Ovary (tissue), 7 donors: ENCODE measurements at regions not wholly inside any gene's neighbourhood (a gene's known extent, or its start where the extent isn't known, plus 50 kb on each side); places are given as distances from the start of the nearest gene placed in this dataset.

Experiments used
- DNase-seq, 5 donors: peaks; one replicate each; pipeline ENCODE4 v3.0.0-alpha.2; 2019 to 2020
- H3K27ac ChIP-seq, 2 donors: fragments of 200-600 bp; one replicate each; pipeline versions ENCODE4 v1.5.1 to v1.8.0; 2019 to 2022
- H3K27me3 ChIP-seq: fragments of 200-600 bp; one replicate; pipeline ENCODE4 v1.8.0; 2022
- H3K36me3 ChIP-seq: fragments of 200-600 bp; sonication (generic); one replicate; pipeline ENCODE4 v1.5.1; 2019
- H3K4me1 ChIP-seq: one replicate; pipeline ENCODE4 v1.8.1; 2013; ENCODE audit warnings: mild to moderate bottlenecking, moderate library complexity; ENCODE audit not compliant: insufficient read depth
- H3K4me3 ChIP-seq: fragments of 200-600 bp; sonication (generic); one replicate; pipeline ENCODE4 v1.5.1; 2017
- H3K9me3 ChIP-seq, 2 donors: fragments of 200-600 bp in 1 of 2; sonication (generic) in 1 of 2; one replicate each; pipeline versions ENCODE4 v1.5.1 to v1.8.1; 2013 to 2019; ENCODE audit warnings: mild to moderate bottlenecking in 1 of 2, moderate library complexity in 1 of 2
- CTCF ChIP-seq, 3 donors: fragments of 450-650 bp in 2 of 3; fragments of 200-600 bp in 1 of 3; IDR thresholded peaks; one replicate each; pipeline versions ENCODE4 v1.5.1 to v1.8.0; 2016 to 2022; ENCODE audit warnings: antibody characterized with exemption in 3 of 3, mild to moderate bottlenecking in 1 of 3
- EP300 ChIP-seq: sonication (generic); formaldehyde crosslinking; IDR thresholded peaks from one replicate; pipeline ENCODE4 v1.6.1; 2017; ENCODE audit warnings: antibody characterized with exemption
- POLR2A ChIP-seq: fragments of 450-650 bp; IDR thresholded peaks from one replicate; pipeline ENCODE4 v1.6.1; 2017; ENCODE audit warnings: antibody characterized with exemption, mild to moderate bottlenecking, moderate library complexity
- WGBS, 3 donors: extraction: QIAGEN DNeasy Blood & Tissue Kit in 1 of 3; methylation state at CpG; one replicate each; pipeline versions ENCODE4 v1.1.5 to v1.1.7; 2013 to 2017; 5-methylcytosine and 5-hydroxymethylcytosine counted together
- intact Hi-C, 4 donors: fragments of 100-400 bp; cut with DNase I; formaldehyde crosslinking; loops; one replicate each; pipeline versions ENCODE4 v1.11.0 to v1.15.1; 2022 to 2023
- donor health status: DM: no; HTN: no; CAD: no; lungs with moderate emphysema.
- donor health status: DM: no; HTN: no; CAD: no.
- donor health status: Bipolar disorder and iron deficiency.
- donor health status: DM: no; HTN: no; CAD: no.
- donor health status: DM: yes; HTN: yes; CAD: no.

- H3K4me3 ChIP-seq, result no peak overlapping the region
- DNase-seq, result no peak
- H3K27me3 ChIP-seq, result no peaks in the 10 kb centered on the region
- H3K4me1 ChIP-seq, result no peaks in the 10 kb centered on the region
- TF ChIP-seq POLR2A (no peak), CTCF (IDR thresholded peaks at IDR 0.05) (no peak), EP300 (no peak)
- H3K36me3 ChIP-seq, result no peaks in the 10 kb centered on the region
- H3K27ac ChIP-seq, result no peak overlapping the region
- H3K9me3 ChIP-seq, result no peaks in the 10 kb centered on the region
- 92 to 96% (median 92%) methylated on average over 1 of the region's 1 CpG for WGBS, 3 donors
- intact Hi-C loops, result no loop called here
These were observed 1136.0 kb downstream of the FLRT2 start for GRCh38 chr14:86665975-86666374.

GRCh38 chr14:86662334-86662733 lies 1132.4 kb downstream of the FLRT2 start:
- 69 to 79% (median 70%) methylated on average over 3 of the region's 3 CpGs for WGBS, 3 donors
- no peaks in the 10 kb centered on the region for H3K9me3 ChIP-seq
- no peaks in the 10 kb centered on the region for H3K27me3 ChIP-seq
- H3K4me1 ChIP-seq, result no peaks in the 10 kb centered on the region
- DNase-seq, result no peak
- TF ChIP-seq CTCF (IDR thresholded peaks at IDR 0.05) (no peak), EP300 (no peak), POLR2A (no peak)
- intact Hi-C loops, result no loop called here
- H3K36me3 ChIP-seq, result no peaks in the 10 kb centered on the region
- no peak overlapping the region for H3K4me3 ChIP-seq
- no peak overlapping the region for H3K27ac ChIP-seq

GRCh38 chr14:86654558-86655184 lies 1124.7 kb downstream of the FLRT2 start:
- Histone ChIP-seq H3K27ac (no peak overlapping the region), H3K27me3 (no peaks in the 10 kb centered on the region), H3K4me1 (no peaks in the 10 kb centered on the region), H3K36me3 (no peaks in the 10 kb centered on the region), H3K4me3 (no peak overlapping the region), H3K9me3 (no peaks in the 10 kb centered on the region)
- TF ChIP-seq CTCF (IDR thresholded peaks at IDR 0.05) (no peak), EP300 (no peak), POLR2A (no peak)
- DNase-seq, result peak in 1 of 5 donors; percentile 21
- intact Hi-C loops, result no loop called here
- WGBS, 3 donors, result 68 to 70% (median 69%) methylated on average over 8 of the region's 8 CpGs

- no peak overlapping the region for H3K27ac ChIP-seq
- H3K9me3 ChIP-seq, result no peaks in the 10 kb centered on the region
- intact Hi-C loops, result no loop called here
- WGBS, 3 donors, result 85 to 90% (median 87%) methylated on average over 4 of the region's 4 CpGs
- H3K27me3 ChIP-seq, result no peaks in the 10 kb centered on the region
- TF ChIP-seq POLR2A, result no peak
- TF ChIP-seq CTCF (IDR thresholded peaks at IDR 0.05), result no peak
- TF ChIP-seq EP300, result no peak
- DNase-seq, result no peak
- no peaks in the 10 kb centered on the region for H3K36me3 ChIP-seq
- no peak overlapping the region for H3K4me3 ChIP-seq
- H3K4me1 ChIP-seq, result no peaks in the 10 kb centered on the region
These were observed 1122.6 kb downstream of the FLRT2 start for GRCh38 chr14:86652526-86652925.
